ENCODE measurements at regions not wholly inside any gene's neighbourhood (a gene's known extent, or its start where the extent isn't known, plus 50 kb on each side); places are given as distances from the start of the nearest gene placed in this dataset.

DNA sequence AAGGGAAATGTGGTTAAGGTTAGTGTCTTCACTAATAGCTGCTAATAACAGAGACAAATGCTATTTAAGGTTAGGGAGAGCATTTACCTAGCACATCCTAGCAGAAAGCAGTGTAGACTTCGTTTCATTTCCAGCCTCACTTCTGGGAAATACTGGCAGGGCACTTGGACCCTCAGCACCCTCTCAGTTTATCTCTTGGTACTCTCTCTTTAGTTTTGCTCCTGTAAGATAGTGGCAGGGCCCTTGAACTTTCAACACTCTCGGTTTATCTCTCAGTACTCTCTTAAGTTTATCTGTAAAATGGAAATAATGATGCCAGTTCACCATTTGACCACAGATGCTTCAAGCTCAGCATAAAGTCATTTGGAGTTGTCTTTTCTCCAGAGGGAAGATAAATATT, 118.4 kb downstream of the MBL2 start:
- Mint-ChIP-seq H3K9me3 (no peaks in the 10 kb centered on the region), H3K27me3 (ENCODE audit: low read depth) (no peaks in the 10 kb centered on the region), H3K4me3 (no peak overlapping the region), H3K27ac (no peak overlapping the region), H3K4me1 (no peaks in the 10 kb centered on the region), H3K36me3 (ENCODE audit: insufficient read depth in 1 of 3, low read depth in 3 of 3) (no peaks in the 10 kb centered on the region)
- Histone ChIP-seq H3K9me3 (ENCODE audit: control insufficient read depth, low read depth, low read length) (no peaks in the 10 kb centered on the region), H2BK12ac (ENCODE audit: insufficient read length, low read depth, low read length) (no peak overlapping the region), H4K20me1 (ENCODE audit: control insufficient read depth, insufficient read depth, insufficient read length) (no peaks in the 10 kb centered on the region), H2BK120ac (ENCODE audit: low read depth, low read length, poor library complexity, severe bottlenecking) (no peak overlapping the region), H3K79me2 (ENCODE audit: insufficient read depth, low read length) (no peaks in the 10 kb centered on the region), H2AFZ (ENCODE audit: low read length) (no peak overlapping the region), H3K79me1 (ENCODE audit: insufficient read depth, low read depth, low read length, poor library complexity, severe bottlenecking) (no peaks in the 10 kb centered on the region), H2BK15ac (ENCODE audit: low read depth, low read length) (no peak overlapping the region), H3K4ac (ENCODE audit: low read depth, low read length) (no peak overlapping the region), H2AK5ac (ENCODE audit: insufficient read length, low read length) (no peak overlapping the region), H3K14ac (ENCODE audit: insufficient read depth, low read length) (no peak overlapping the region), H3K18ac (ENCODE audit: insufficient read length, low read depth, low read length) (no peak overlapping the region), H3K4me1 (ENCODE audit: insufficient read depth, low read length) (no peaks in the 10 kb centered on the region), H3K27me3 (ENCODE audit: insufficient read depth, low read length) (no peaks in the 10 kb centered on the region), H3K56ac (ENCODE audit: insufficient read length, low read depth, low read length) (no peak overlapping the region), H4K91ac (ENCODE audit: insufficient read length, low read depth, low read length) (no peak overlapping the region), H3K9ac (ENCODE audit: extremely low read depth, insufficient read length, low read length) (no peak overlapping the region), H3K23me2 (ENCODE audit: insufficient read length, low read depth, low read length, poor library complexity, severe bottlenecking) (no peaks in the 10 kb centered on the region), H2BK20ac (ENCODE audit: low read depth, low read length, poor library complexity, severe bottlenecking) (no peak overlapping the region), H4K5ac (ENCODE audit: insufficient read length, low read depth, low read length) (no peak overlapping the region), H2BK5ac (ENCODE audit: insufficient read length, low read length) (no peak overlapping the region), H3T11ph (ENCODE audit: low read length) (no peak overlapping the region), H3K4me2 (ENCODE audit: insufficient read depth, insufficient read length, low read length) (no peak overlapping the region), H3K27ac (ENCODE audit: insufficient read length, low read depth, low read length) (no peak overlapping the region), H4K8ac (replicated peaks; ENCODE audit: insufficient read length, low read depth, low read length) (no peak overlapping the region), H3K23ac (ENCODE audit: insufficient read length, low read depth, low read length) (no peak overlapping the region)
- TF ChIP-seq, protein P1, sequence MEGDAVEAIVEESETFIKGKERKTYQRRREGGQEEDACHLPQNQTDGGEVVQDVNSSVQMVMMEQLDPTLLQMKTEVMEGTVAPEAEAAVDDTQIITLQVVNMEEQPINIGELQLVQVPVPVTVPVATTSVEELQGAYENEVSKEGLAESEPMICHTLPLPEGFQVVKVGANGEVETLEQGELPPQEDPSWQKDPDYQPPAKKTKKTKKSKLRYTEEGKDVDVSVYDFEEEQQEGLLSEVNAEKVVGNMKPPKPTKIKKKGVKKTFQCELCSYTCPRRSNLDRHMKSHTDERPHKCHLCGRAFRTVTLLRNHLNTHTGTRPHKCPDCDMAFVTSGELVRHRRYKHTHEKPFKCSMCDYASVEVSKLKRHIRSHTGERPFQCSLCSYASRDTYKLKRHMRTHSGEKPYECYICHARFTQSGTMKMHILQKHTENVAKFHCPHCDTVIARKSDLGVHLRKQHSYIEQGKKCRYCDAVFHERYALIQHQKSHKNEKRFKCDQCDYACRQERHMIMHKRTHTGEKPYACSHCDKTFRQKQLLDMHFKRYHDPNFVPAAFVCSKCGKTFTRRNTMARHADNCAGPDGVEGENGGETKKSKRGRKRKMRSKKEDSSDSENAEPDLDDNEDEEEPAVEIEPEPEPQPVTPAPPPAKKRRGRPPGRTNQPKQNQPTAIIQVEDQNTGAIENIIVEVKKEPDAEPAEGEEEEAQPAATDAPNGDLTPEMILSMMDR (conservative IDR thresholded peaks at IDR 0.05): no peak
- no peak for DNase-seq
- WGBS (ENCODE audit: extremely low coverage, insufficient read length, low lambda C conversion rate): no CpG with 5 or more reads among the region's 2 CpGs
